H9 (cell line): ENCODE measurements at regions not wholly inside any gene's neighbourhood (a gene's known extent, or its start where the extent isn't known, plus 50 kb on each side); places are given as distances from the start of the nearest gene placed in this dataset.
"Not testable (repeated sequence)": the region's sequence is repeated elsewhere in the genome, so short reads cannot be mapped to it uniquely, and the experiment has no call there.

ENCODE experiments used
- DNase-seq: peaks from one replicate; pipeline ENCODE4 v3.0.0-alpha.2; 2017
- H2AFZ ChIP-seq: one replicate; pipeline ENCODE4 v1.6.1; 2013; ENCODE audit warnings: mild to moderate bottlenecking, low read length, control low read depth, moderate library complexity
- H2AK5ac ChIP-seq: 2 replicates; pipeline ENCODE4 v1.6.1; 2013; ENCODE audit warnings: low read length, control low read depth, mixed read lengths; ENCODE audit not compliant: insufficient read length
- H2BK120ac ChIP-seq: one replicate; pipeline ENCODE4 v1.6.1; 2013; ENCODE audit warnings: low read depth, mild to moderate bottlenecking, low read length, control low read depth, inconsistent platforms; ENCODE audit not compliant: poor library complexity, severe bottlenecking
- H2BK12ac ChIP-seq: 2 replicates; pipeline ENCODE4 v1.6.1; 2013; ENCODE audit warnings: low read length, control low read depth, mixed read lengths, low read depth; ENCODE audit not compliant: insufficient read length
- H2BK15ac ChIP-seq: 2 replicates; pipeline ENCODE4 v1.6.1; 2013; ENCODE audit warnings: low read depth, low read length, control low read depth
- H2BK20ac ChIP-seq: one replicate; pipeline ENCODE4 v1.6.1; 2013; ENCODE audit warnings: low read depth, mild to moderate bottlenecking, low read length, control low read depth, inconsistent platforms; ENCODE audit not compliant: poor library complexity, severe bottlenecking
- H2BK5ac ChIP-seq: 2 replicates; pipeline ENCODE4 v1.6.1; 2013; ENCODE audit warnings: low read length, control low read depth, mixed read lengths; ENCODE audit not compliant: insufficient read length
- H3K14ac ChIP-seq: 2 replicates; pipeline ENCODE4 v1.6.1; 2013; ENCODE audit warnings: low read length, control low read depth; ENCODE audit not compliant: insufficient read depth
- H3K18ac ChIP-seq: 2 replicates; pipeline ENCODE4 v1.6.1; 2013; ENCODE audit warnings: low read depth, mild to moderate bottlenecking, mixed read lengths, low read length, control low read depth; ENCODE audit not compliant: insufficient read length
- H3K23ac ChIP-seq: 2 replicates; pipeline ENCODE4 v1.6.1; 2013; ENCODE audit warnings: low read length, control low read depth, mixed read lengths, low read depth; ENCODE audit not compliant: insufficient read length
- H3K23me2 ChIP-seq: 2 replicates; pipeline ENCODE4 v1.6.1; 2013; ENCODE audit warnings: low read depth, mild to moderate bottlenecking, mixed read lengths, low read length, control low read depth; ENCODE audit not compliant: insufficient read length, poor library complexity, severe bottlenecking
- H3K27ac ChIP-seq: 2 replicates; pipeline ENCODE4 v1.5.1; 2013; ENCODE audit warnings: low read length, control low read depth, mixed read lengths, low read depth; ENCODE audit not compliant: insufficient read length
- H3K27me3 ChIP-seq: 2 replicates; pipeline ENCODE4 v1.6.1; 2013; ENCODE audit warnings: low read length, control low read depth, inconsistent platforms; ENCODE audit not compliant: insufficient read depth
- H3K4ac ChIP-seq: 2 replicates; pipeline ENCODE4 v1.6.1; 2013; ENCODE audit warnings: low read depth, mild to moderate bottlenecking, control low read depth, inconsistent platforms, low read length, moderate library complexity
- H3K4me1 ChIP-seq: 2 replicates; pipeline ENCODE4 v1.6.1; 2013; ENCODE audit warnings: low read length, control low read depth, inconsistent platforms; ENCODE audit not compliant: insufficient read depth
- H3K4me2 ChIP-seq: 2 replicates; pipeline ENCODE4 v1.6.1; 2013; ENCODE audit warnings: low read length, control low read depth, mixed read lengths; ENCODE audit not compliant: insufficient read length, insufficient read depth
- H3K56ac ChIP-seq: 2 replicates; pipeline ENCODE4 v1.6.1; 2013; ENCODE audit warnings: low read depth, mild to moderate bottlenecking, mixed read lengths, low read length, control low read depth; ENCODE audit not compliant: insufficient read length
- H3K79me1 ChIP-seq: 2 replicates; pipeline ENCODE4 v1.6.1; 2013; ENCODE audit warnings: low read depth, mild to moderate bottlenecking, moderate library complexity, low read length, control low read depth, inconsistent platforms; ENCODE audit not compliant: insufficient read depth, poor library complexity, severe bottlenecking
- H3K79me2 ChIP-seq: 2 replicates; pipeline ENCODE4 v1.6.1; 2013; ENCODE audit warnings: low read length, control low read depth, inconsistent platforms; ENCODE audit not compliant: insufficient read depth
- H3K9ac ChIP-seq: 2 replicates; pipeline ENCODE4 v1.6.1; 2013; ENCODE audit warnings: low read length, control low read depth, mixed read lengths; ENCODE audit not compliant: insufficient read length; ENCODE audit errors: extremely low read depth
- H3K9me3 ChIP-seq: one replicate; pipeline ENCODE4 v1.6.1; 2013; ENCODE audit warnings: low read depth, low read length, inconsistent platforms; ENCODE audit not compliant: control insufficient read depth
- H3T11ph ChIP-seq: one replicate; pipeline ENCODE4 v1.6.1; 2013; ENCODE audit warnings: mild to moderate bottlenecking, low read length, control low read depth, inconsistent platforms
- H4K20me1 ChIP-seq: one replicate; pipeline ENCODE4 v1.6.1; 2013; ENCODE audit not compliant: control insufficient read depth, insufficient read length, insufficient read depth
- H4K5ac ChIP-seq: 2 replicates; pipeline ENCODE4 v1.6.1; 2013; ENCODE audit warnings: low read depth, mild to moderate bottlenecking, mixed read lengths, low read length, control low read depth; ENCODE audit not compliant: insufficient read length
- H4K8ac ChIP-seq: replicated peaks from 2 replicates; pipeline ENCODE4 v1.6.1; 2013; ENCODE audit warnings: low read length, control low read depth, mixed read lengths, low read depth; ENCODE audit not compliant: insufficient read length
- H4K91ac ChIP-seq: 2 replicates; pipeline ENCODE4 v1.6.1; 2013; ENCODE audit warnings: low read depth, mild to moderate bottlenecking, moderate library complexity, mixed read lengths, low read length, control low read depth; ENCODE audit not compliant: insufficient read length
- H3K27ac Mint-ChIP-seq, 3 experiments: 2 replicates in 2 of 3; 3 replicates in 1 of 3; pipeline ENCODE4 v1.8.0; 2020 to 2021; ENCODE audit warnings: mixed read lengths in 3 of 3, mild to moderate bottlenecking in 1 of 3, moderate library complexity in 1 of 3
- H3K27me3 Mint-ChIP-seq: 2 replicates; pipeline ENCODE4 v1.8.0; 2021; ENCODE audit warnings: low read depth, mild to moderate bottlenecking, moderate library complexity, mixed read lengths
- H3K36me3 Mint-ChIP-seq, 3 experiments: 2 replicates in 2 of 3; 3 replicates in 1 of 3; pipeline ENCODE4 v1.8.0; 2020 to 2021; ENCODE audit warnings: low read depth in 3 of 3, mixed read lengths in 3 of 3; ENCODE audit not compliant: insufficient read depth in 1 of 3
- H3K4me1 Mint-ChIP-seq, 2 experiments: 2 replicates each; pipeline ENCODE4 v1.8.0; 2020; ENCODE audit warnings: mixed read lengths in 2 of 2
- H3K4me3 Mint-ChIP-seq, 2 experiments: 2 replicates in 1 of 2; 3 replicates in 1 of 2; pipeline ENCODE4 v1.8.0; 2020 to 2021; ENCODE audit warnings: mild to moderate bottlenecking in 2 of 2, mixed read lengths in 2 of 2, moderate library complexity in 1 of 2
- H3K9me3 Mint-ChIP-seq, 2 experiments: 2 replicates in 1 of 2; 3 replicates in 1 of 2; pipeline ENCODE4 v1.8.0; 2020; ENCODE audit warnings: mild to moderate bottlenecking in 2 of 2, mixed read lengths in 2 of 2, moderate library complexity in 1 of 2
- WGBS: extraction: QIAGEN DNeasy Blood & Tissue Kit; methylation state at CpG from one replicate; pipeline ENCODE4 v1.1.7; 2013; ENCODE audit warnings: missing lambda C conversion rate, low lambda C conversion rate, mixed read lengths; ENCODE audit not compliant: insufficient read length; ENCODE audit errors: extremely low coverage; 5-methylcytosine and 5-hydroxymethylcytosine counted together

DNA sequence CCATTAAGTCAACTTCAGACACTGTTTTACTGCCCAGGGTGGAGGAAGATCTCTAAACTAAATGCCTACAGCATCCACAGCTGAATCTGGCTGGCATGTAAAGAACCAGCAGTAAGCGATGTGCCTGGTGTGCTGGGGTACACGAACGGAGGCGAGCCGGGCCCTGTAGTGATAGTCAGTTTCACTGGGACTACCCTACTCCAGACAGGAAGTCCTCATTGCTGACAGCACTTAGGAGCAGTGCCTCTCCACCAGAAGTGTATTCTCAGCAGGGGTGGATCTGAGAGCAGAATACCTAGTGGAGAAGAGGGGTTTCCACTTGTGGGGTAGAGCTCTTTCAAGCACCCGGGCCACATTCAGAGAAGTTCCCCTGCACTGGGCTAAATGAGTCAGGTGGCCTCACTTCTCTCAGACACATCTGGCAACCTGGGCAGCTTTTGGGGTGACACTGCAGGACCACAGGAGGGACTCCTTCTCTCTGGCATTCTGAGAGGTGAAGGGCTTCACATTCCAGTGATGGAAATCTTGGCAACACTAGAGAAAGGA, 290.3 kb upstream of the PLGLB1 start:
- H3K27me3 Mint-ChIP-seq, H3K4ac ChIP-seq, H3K18ac ChIP-seq, H4K5ac ChIP-seq, H3K27ac ChIP-seq, H2BK5ac ChIP-seq, H3K79me1 ChIP-seq, H2BK120ac ChIP-seq, H3T11ph ChIP-seq, H3K4me1 ChIP-seq, H2AFZ ChIP-seq, H2BK12ac ChIP-seq, H3K23me2 ChIP-seq, H3K9me3 Mint-ChIP-seq, H3K27me3 ChIP-seq, H3K4me2 ChIP-seq, H4K91ac ChIP-seq, H4K20me1 ChIP-seq, H2BK15ac ChIP-seq, H3K9ac ChIP-seq, H3K79me2 ChIP-seq, H3K4me1 Mint-ChIP-seq, H3K9me3 ChIP-seq, H2AK5ac ChIP-seq, H3K23ac ChIP-seq, H3K27ac Mint-ChIP-seq, H3K14ac ChIP-seq, H3K36me3 Mint-ChIP-seq, H3K56ac ChIP-seq, H2BK20ac ChIP-seq, H3K4me3 Mint-ChIP-seq, H4K8ac ChIP-seq, DNase-seq: not testable (repeated sequence)
- WGBS: no CpG with 5 or more reads among the region's 6 CpGs

DNA sequence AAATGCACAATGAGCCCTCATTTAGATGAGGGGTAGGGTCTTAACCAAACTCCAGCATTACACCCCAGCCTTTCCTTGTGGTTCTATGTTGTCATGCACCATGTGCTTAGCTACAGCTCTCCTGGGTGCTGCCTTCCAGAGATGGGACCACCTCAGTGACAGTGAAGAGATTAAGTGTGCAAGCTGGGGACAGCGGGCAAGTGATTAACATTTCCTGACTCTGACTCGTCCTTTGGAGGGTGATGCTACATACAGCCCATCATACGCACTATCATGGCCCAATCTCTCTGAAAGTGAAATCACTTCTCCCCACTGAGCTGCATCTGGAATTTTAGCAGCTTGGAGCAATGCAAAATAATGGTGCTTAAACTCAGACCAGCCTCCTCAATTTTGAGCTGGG, 293.0 kb upstream of the PLGLB1 start:
- H3K4me1 Mint-ChIP-seq, H4K8ac ChIP-seq, DNase-seq, H3K9me3 Mint-ChIP-seq, H3K9me3 ChIP-seq, H2BK12ac ChIP-seq, H3T11ph ChIP-seq, H2BK15ac ChIP-seq, H3K36me3 Mint-ChIP-seq, H3K27me3 Mint-ChIP-seq, H4K20me1 ChIP-seq, H3K4ac ChIP-seq, H3K4me1 ChIP-seq, H3K79me1 ChIP-seq, H3K4me3 Mint-ChIP-seq, H3K27ac ChIP-seq, H3K18ac ChIP-seq, H3K27ac Mint-ChIP-seq, H3K27me3 ChIP-seq, H2BK20ac ChIP-seq, H3K79me2 ChIP-seq, H2AK5ac ChIP-seq, H4K5ac ChIP-seq, H3K56ac ChIP-seq, H2AFZ ChIP-seq, H4K91ac ChIP-seq, H3K4me2 ChIP-seq, H3K23me2 ChIP-seq, H3K9ac ChIP-seq, H2BK5ac ChIP-seq, H2BK120ac ChIP-seq, H3K14ac ChIP-seq, H3K23ac ChIP-seq: not testable (repeated sequence)
- WGBS: no CpG with 5 or more reads among the region's 3 CpGs
